GM12892 (cell line): ENCODE measurements at regions not wholly inside any gene's neighbourhood (a gene's known extent, or its start where the extent isn't known, plus 50 kb on each side); places are given as distances from the start of the nearest gene placed in this dataset.

ENCODE experiments used
- POLR2A ChIP-seq: IDR thresholded peaks from 2 replicates; pipeline ENCODE4 v1.6.1; 2011; ENCODE audit warnings: low read depth, low read length, control low read depth
- POLR2AphosphoS5 ChIP-seq: IDR thresholded peaks from 2 replicates; pipeline ENCODE4 v1.6.1; 2011; ENCODE audit warnings: low read depth, low read length, control low read depth
- TAF1 ChIP-seq: IDR thresholded peaks from 2 replicates; pipeline ENCODE4 v1.6.1; 2011; ENCODE audit warnings: low read depth, mild to moderate bottlenecking, control low read depth, low read length, borderline replicate concordance

DNA sequence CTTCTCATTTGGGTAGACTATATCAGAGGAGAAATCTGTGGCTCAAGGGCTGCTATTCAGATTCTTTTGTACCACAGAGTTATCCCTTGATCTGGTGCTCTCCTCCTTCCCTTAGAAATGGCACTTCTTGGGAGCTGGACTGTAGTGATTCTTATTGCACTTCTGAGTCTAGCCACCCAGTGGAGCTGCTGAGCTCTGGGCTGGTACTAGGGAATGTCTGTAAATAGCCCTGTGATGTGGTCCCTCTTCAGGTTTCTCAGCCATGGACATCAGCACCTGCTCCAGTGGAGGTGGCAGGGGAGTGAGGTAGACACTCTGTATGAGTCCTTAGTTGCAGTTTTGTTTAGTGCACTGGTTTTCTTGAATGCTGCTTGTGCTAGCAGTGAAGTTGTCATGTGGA is 1292.6 kb downstream of the SI start:
- TF ChIP-seq POLR2AphosphoS5 (no peak), TAF1 (no peak), POLR2A (no peak)
